ENCODE measurements at regions not wholly inside any gene's neighbourhood (a gene's known extent, or its start where the extent isn't known, plus 50 kb on each side); places are given as distances from the start of the nearest gene placed in this dataset.
"Not testable (repeated sequence)": the region's sequence is repeated elsewhere in the genome, so short reads cannot be mapped to it uniquely, and the experiment has no call there.

DNA sequence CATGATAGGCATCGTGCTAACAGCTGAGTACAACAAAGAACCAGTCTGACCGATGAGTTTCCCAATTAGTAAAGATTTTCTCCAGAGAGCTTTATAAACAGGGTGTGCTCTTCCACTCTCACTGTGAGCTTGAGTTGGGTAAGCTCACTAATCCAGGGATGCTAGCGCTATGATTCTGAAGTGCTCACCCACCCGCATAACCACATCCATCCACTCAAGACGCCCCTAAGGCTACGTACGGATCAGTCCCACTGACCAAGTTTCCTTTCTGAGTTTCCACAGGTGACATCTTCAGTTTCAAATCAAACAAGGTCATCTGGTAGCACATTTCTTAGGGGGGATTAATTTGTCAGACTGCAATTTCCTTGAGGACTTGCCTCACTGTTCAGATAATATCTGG, 141.1 kb upstream of the ABI3BP start:
- WGBS, 3 donors = 93 to 95% (median 93%) methylated on average over 7 of the region's 7 CpGs
- Histone ChIP-seq H3K9me3 (no peaks in the 10 kb centered on the region), H3K27me3 (ENCODE audit: insufficient read depth in 3 of 3, low read length in 2 of 3) (no peaks in the 10 kb centered on the region), H3K4me3 (no peak overlapping the region), H3K36me3 (ENCODE audit: insufficient read depth in 1 of 2, low read depth in 1 of 2) (no peaks in the 10 kb centered on the region), H3K4me1 (no peaks in the 10 kb centered on the region), H3K27ac (no peak overlapping the region)
- intact Hi-C loops (cut with DNase I) = no loop called here
- DNase-seq (no peak), ATAC-seq (no peak)
- no peak for TF ChIP-seq CTCF (IDR thresholded peaks at IDR 0.05)

DNA sequence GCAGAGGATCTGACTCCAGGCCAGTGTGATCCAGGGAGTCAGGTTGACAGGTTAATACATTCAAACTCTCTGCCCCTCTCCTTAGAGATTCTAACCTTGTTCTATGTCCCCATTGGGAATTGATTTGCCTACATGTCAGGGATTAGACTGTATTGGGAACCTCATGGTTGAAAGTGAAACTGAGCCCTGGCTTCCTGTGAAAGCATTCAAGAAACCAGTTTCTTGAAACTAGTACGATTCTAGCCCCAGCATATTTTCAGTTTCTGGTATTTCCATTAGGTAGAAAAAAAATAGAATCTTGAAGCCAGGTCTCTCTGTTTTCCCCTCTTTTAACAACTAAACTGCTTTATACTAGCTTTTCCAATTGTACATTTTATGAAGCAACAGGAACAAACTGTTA, 140.4 kb upstream of the ABI3BP start:
- Histone ChIP-seq H3K27me3 (ENCODE audit: insufficient read depth in 3 of 3, low read length in 2 of 3) (no peaks in the 10 kb centered on the region), H3K27ac (no peak overlapping the region), H3K4me1 (no peaks in the 10 kb centered on the region), H3K4me3 (no peak overlapping the region), H3K36me3 (ENCODE audit: insufficient read depth in 1 of 2, low read depth in 1 of 2) (no peaks in the 10 kb centered on the region), H3K9me3 (no peaks in the 10 kb centered on the region)
- no peak for ATAC-seq
- no peak for TF ChIP-seq CTCF (IDR thresholded peaks at IDR 0.05)
- DNase-seq = no peak
- 44 to 61% (median 58%) methylated on average over 1 of the region's 1 CpG for WGBS, 3 donors
- intact Hi-C loops (cut with DNase I) = no loop called here

DNA sequence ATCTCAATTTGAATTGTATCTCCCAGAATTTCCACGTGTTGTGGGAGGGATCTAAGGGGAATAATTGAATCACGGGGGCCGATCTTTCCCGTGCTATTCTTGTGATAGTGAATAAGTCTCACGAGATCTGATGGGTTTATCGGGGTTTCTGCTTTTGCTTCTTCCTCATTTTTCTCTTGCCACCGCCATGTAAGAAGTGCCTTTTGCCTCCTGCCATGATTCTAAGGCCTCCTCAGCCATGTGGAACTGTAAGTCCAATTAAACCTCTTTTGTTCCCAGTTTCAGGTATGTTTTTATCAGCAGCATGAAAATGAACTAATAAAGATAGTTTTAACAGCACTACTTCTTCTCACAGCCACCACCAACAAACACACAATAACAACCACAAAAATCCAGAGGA, 140.0 kb upstream of the ABI3BP start:
- H3K4me1 ChIP-seq; intact Hi-C loops (cut with DNase I); H3K9me3 ChIP-seq; H3K27me3 ChIP-seq (ENCODE audit: insufficient read depth in 3 of 3, low read length in 2 of 3); H3K4me3 ChIP-seq; DNase-seq; H3K36me3 ChIP-seq (ENCODE audit: insufficient read depth in 1 of 2, low read depth in 1 of 2); ATAC-seq; H3K27ac ChIP-seq: not testable (repeated sequence)
- WGBS, 3 donors = 90 to 94% (median 93%) methylated on average over 7 of the region's 7 CpGs

DNA sequence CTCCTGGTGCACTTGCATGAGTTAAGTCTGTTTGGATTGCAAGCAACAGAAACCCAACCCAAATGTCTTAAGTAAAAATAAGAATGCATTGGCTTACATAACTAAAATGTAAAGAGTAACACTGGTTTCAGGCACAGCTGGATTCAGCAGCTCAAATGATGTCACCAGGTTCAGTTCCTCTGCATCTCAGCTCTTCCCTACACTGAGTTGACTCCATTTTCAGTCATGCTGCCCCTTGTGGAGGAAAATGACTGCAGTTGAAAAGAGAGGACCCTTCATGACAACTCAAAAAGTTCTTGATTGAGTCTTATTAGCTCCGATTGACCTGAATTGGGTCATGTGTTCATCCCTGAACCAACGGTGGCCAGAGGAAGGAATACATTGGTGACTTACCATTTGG, 138.5 kb upstream of the ABI3BP start:
- intact Hi-C loops (cut with DNase I) = no loop called here
- WGBS, 3 donors = 50 to 88% (median 68%) methylated on average over 2 of the region's 2 CpGs
- ATAC-seq (no peak), DNase-seq (no peak)
- H3K27me3 ChIP-seq (ENCODE audit: insufficient read depth in 3 of 3, low read length in 2 of 3) = no peaks in the 10 kb centered on the region
- no peak for TF ChIP-seq CTCF (IDR thresholded peaks at IDR 0.05)
- no peak overlapping the region for H3K27ac ChIP-seq
- H3K36me3 ChIP-seq (ENCODE audit: insufficient read depth in 1 of 2, low read depth in 1 of 2) = no peaks in the 10 kb centered on the region
- H3K4me3 ChIP-seq = no peak overlapping the region
- H3K4me1 ChIP-seq = no peaks in the 10 kb centered on the region
- no peaks in the 10 kb centered on the region for H3K9me3 ChIP-seq

- DNase-seq (no peak), ATAC-seq (no peak)
- 69 to 74% (median 70%) methylated on average over 9 of the region's 9 CpGs for WGBS, 3 donors
- intact Hi-C loops (cut with DNase I) = no loop called here
- Histone ChIP-seq H3K27me3 (ENCODE audit: insufficient read depth in 3 of 3, low read length in 2 of 3) (no peaks in the 10 kb centered on the region), H3K27ac (no peak overlapping the region), H3K4me1 (no peaks in the 10 kb centered on the region), H3K36me3 (ENCODE audit: insufficient read depth in 1 of 2, low read depth in 1 of 2) (no peaks in the 10 kb centered on the region), H3K9me3 (no peaks in the 10 kb centered on the region), H3K4me3 (no peak overlapping the region)
- no peak for TF ChIP-seq CTCF (IDR thresholded peaks at IDR 0.05)
Observed at GRCh38 chr3:101128786-101129185, 135.6 kb upstream of the ABI3BP start.

All from psoas muscle (tissue), 7 donors.